ENCODE measurements at regions not wholly inside any gene's neighbourhood (a gene's known extent, or its start where the extent isn't known, plus 50 kb on each side); places are given as distances from the start of the nearest gene placed in this dataset.
"Not testable (repeated sequence)": the region's sequence is repeated elsewhere in the genome, so short reads cannot be mapped to it uniquely, and the experiment has no call there.

DNA sequence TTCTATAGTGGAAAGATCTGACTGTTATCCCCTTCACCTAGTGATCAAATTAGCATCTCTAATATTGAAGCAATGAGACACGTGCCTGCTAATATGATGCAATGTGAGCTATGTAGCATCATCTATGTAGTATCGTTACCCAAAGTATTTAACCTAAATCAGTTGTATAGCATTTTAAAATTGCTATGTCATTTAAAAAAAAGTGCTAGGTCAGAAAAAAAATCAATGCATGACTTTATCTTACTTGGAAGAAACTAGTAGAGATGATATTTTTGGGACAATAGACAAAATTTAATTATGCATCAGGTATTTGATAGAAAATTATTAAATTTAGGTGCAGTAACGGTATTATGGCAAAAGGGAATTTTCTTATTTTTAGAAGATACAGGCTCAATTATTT, 157.3 kb downstream of the CCDC71L start:
- H3K36me3 Mint-ChIP-seq: no peaks in the 10 kb centered on the region
- no peak overlapping the region for H3K27ac Mint-ChIP-seq
- H3K9me3 Mint-ChIP-seq: no peaks in the 10 kb centered on the region
- H3K4me3 Mint-ChIP-seq: no peak overlapping the region
- no peak overlapping the region for H3K27ac ChIP-seq (ENCODE audit: low read length)
- H3K4me3 ChIP-seq (ENCODE audit: low read length): no peak overlapping the region
- DNase-seq (no peak), ATAC-seq (no peak)
- peaks cover 10 to 31% of the 10 kb centered on the region in 2 donors for H3K27me3 Mint-ChIP-seq (ENCODE audit: low read depth in 2 of 2)
- intact Hi-C loops (cut with micrococcal nuclease): no loop called here
- 71% methylated on average over 1 of the region's 3 CpGs for whole genome bisulfite sequencing (ENCODE audit: insufficient coverage)
- H3K9me3 ChIP-seq (ENCODE audit: control insufficient read depth, insufficient read depth, low read length): no peaks in the 10 kb centered on the region
- no peaks in the 10 kb centered on the region for H3K36me3 ChIP-seq (ENCODE audit: control insufficient read depth, insufficient read depth, low read length)
- no peaks in the 10 kb centered on the region for H3K4me1 Mint-ChIP-seq
- no peak for TF ChIP-seq CTCF (IDR thresholded peaks at IDR 0.05)
- H3K27me3 ChIP-seq (ENCODE audit: control insufficient read depth, insufficient read depth, low read length): no peaks in the 10 kb centered on the region
- H3K4me1 ChIP-seq (ENCODE audit: control insufficient read depth, insufficient read depth, low read length): no peaks in the 10 kb centered on the region

- 23% methylated on average over 3 of the region's 5 CpGs for whole genome bisulfite sequencing (ENCODE audit: insufficient coverage)
- H3K4me3 Mint-ChIP-seq: no peak overlapping the region
- H3K9me3 Mint-ChIP-seq: peaks cover 0 to 2% of the 10 kb centered on the region in 2 donors
- H3K36me3 Mint-ChIP-seq: no peaks in the 10 kb centered on the region
- H3K4me3 ChIP-seq (ENCODE audit: low read length): no peak overlapping the region
- ATAC-seq (no peak), DNase-seq (no peak)
- peaks cover 8 to 30% of the 10 kb centered on the region in 2 donors for H3K27me3 Mint-ChIP-seq (ENCODE audit: low read depth in 2 of 2)
- H3K36me3 ChIP-seq (ENCODE audit: control insufficient read depth, insufficient read depth, low read length): no peaks in the 10 kb centered on the region
- intact Hi-C loops (cut with micrococcal nuclease): no loop called here
- no peak overlapping the region for H3K27ac Mint-ChIP-seq
- H3K4me1 Mint-ChIP-seq: no peaks in the 10 kb centered on the region
- no peaks in the 10 kb centered on the region for H3K9me3 ChIP-seq (ENCODE audit: control insufficient read depth, insufficient read depth, low read length)
- no peaks in the 10 kb centered on the region for H3K27me3 ChIP-seq (ENCODE audit: control insufficient read depth, insufficient read depth, low read length)
- H3K4me1 ChIP-seq (ENCODE audit: control insufficient read depth, insufficient read depth, low read length): no peaks in the 10 kb centered on the region
- no peak overlapping the region for H3K27ac ChIP-seq (ENCODE audit: low read length)
- TF ChIP-seq CTCF (IDR thresholded peaks at IDR 0.05): no peak
Observed at GRCh38 chr7:106501605-106502580, 159.1 kb downstream of the CCDC71L start.

- H3K4me1 ChIP-seq (ENCODE audit: control insufficient read depth, insufficient read depth, low read length): no peaks in the 10 kb centered on the region
- no peak overlapping the region for H3K4me3 ChIP-seq (ENCODE audit: low read length)
- WGBS (ENCODE audit: insufficient coverage): 96% methylated on average over 4 of the region's 4 CpGs
- no peak overlapping the region for H3K27ac Mint-ChIP-seq
- H3K9me3 ChIP-seq (ENCODE audit: control insufficient read depth, insufficient read depth, low read length): no peaks in the 10 kb centered on the region
- intact Hi-C loops (cut with micrococcal nuclease): no loop called here
- H3K27me3 ChIP-seq (ENCODE audit: control insufficient read depth, insufficient read depth, low read length): no peaks in the 10 kb centered on the region
- ATAC-seq: no peak
- H3K4me1 Mint-ChIP-seq: no peaks in the 10 kb centered on the region
- peaks cover 0 to 2% of the 10 kb centered on the region in 2 donors for H3K9me3 Mint-ChIP-seq
- no peak overlapping the region for H3K27ac ChIP-seq (ENCODE audit: low read length)
- no peaks in the 10 kb centered on the region for H3K36me3 ChIP-seq (ENCODE audit: control insufficient read depth, insufficient read depth, low read length)
- DNase-seq: no peak
- H3K36me3 Mint-ChIP-seq: no peaks in the 10 kb centered on the region
- peaks cover 11 to 21% of the 10 kb centered on the region in 2 donors for H3K27me3 Mint-ChIP-seq (ENCODE audit: low read depth in 2 of 2)
- no peak overlapping the region for H3K4me3 Mint-ChIP-seq
- TF ChIP-seq CTCF (IDR thresholded peaks at IDR 0.05): no peak
Observed at GRCh38 chr7:106499897-106500296, 161.1 kb downstream of the CCDC71L start.

DNA sequence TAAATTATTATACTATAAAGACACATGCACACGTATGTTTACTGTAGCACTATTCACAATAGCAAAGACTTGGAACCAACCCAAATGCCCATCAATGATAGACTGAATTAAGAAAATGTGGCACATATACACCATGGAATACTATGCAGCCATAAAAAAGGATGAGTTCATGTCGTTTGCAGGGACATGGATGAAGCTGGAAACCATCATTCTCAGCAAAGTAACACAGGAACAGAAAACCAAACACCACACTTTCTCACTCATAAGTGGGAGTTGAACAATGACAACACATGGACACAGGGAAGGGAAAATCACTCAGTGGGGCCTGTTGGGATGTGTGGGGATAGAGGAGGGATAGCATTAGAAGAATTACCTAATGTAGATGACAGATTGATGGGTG, 163.0 kb downstream of the CCDC71L start:
- H3K27ac Mint-ChIP-seq; H3K27me3 ChIP-seq (ENCODE audit: control insufficient read depth, insufficient read depth, low read length); H3K36me3 ChIP-seq (ENCODE audit: control insufficient read depth, insufficient read depth, low read length); DNase-seq; H3K4me3 Mint-ChIP-seq; H3K36me3 Mint-ChIP-seq; H3K9me3 Mint-ChIP-seq; H3K9me3 ChIP-seq (ENCODE audit: control insufficient read depth, insufficient read depth, low read length); ATAC-seq; H3K4me1 ChIP-seq (ENCODE audit: control insufficient read depth, insufficient read depth, low read length); H3K4me3 ChIP-seq (ENCODE audit: low read length); H3K27ac ChIP-seq (ENCODE audit: low read length); H3K4me1 Mint-ChIP-seq; intact Hi-C loops (cut with micrococcal nuclease): not testable (repeated sequence)
- peaks cover 13 to 21% of the 10 kb centered on the region in 2 donors for H3K27me3 Mint-ChIP-seq (ENCODE audit: low read depth in 2 of 2)
- WGBS (ENCODE audit: insufficient coverage): no CpG with 5 or more reads among the region's 2 CpGs
